ENCODE measurements at regions not wholly inside any gene's neighbourhood (a gene's known extent, or its start where the extent isn't known, plus 50 kb on each side); places are given as distances from the start of the nearest gene placed in this dataset.

DNA sequence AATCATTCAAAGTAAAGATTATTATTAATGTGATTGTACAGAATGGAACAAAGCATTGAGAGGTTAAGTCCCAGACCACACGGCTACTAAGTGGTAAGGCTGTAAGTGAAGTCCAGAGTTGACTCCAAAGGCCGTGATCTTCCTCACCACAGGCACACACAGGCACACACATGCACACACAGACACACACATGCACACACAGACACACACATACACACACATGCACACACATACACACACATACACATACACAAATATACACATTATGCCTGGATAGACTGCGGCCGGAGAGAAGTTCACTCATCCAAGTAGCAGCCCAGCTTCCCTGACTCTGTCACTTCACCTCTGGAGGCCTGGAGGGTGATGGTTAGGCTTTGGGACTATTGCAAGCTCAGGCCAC, 121.9 kb downstream of the HLX start:
- no peak for DNase-seq
- ChIA-PET POLR2A (no interaction called here), CTCF (interaction anchor here (0.8 kb wide), 1 partner anchor 202 kb away, joined by 3 read pairs; no protein-coding TSS in a partner anchor)
- Histone ChIP-seq H3K4me2 (no peak overlapping the region), H4K20me1 (ENCODE audit: insufficient read depth) (no peaks in the 10 kb centered on the region), H3K9me3 (no peaks in the 10 kb centered on the region), H3K9ac (no peak overlapping the region), H3K79me2 (ENCODE audit: insufficient read depth) (no peaks in the 10 kb centered on the region), H3F3A (replicated peaks; ENCODE audit: insufficient read depth) (no peaks in the 10 kb centered on the region), H3K36me3 (replicated peaks in 1 of 2; ENCODE audit: control insufficient read depth in 1 of 2, insufficient read depth in 2 of 2, low read length in 1 of 2) (no peaks in the 10 kb centered on the region), H3K9me2 (no peaks in the 10 kb centered on the region), H3K4me3 (ENCODE audit: low read depth in 2 of 2, low read length in 1 of 2) (no peak overlapping the region), H2AFZ (ENCODE audit: low read depth) (no peak overlapping the region), H3K27me3 (ENCODE audit: insufficient read depth) (no peaks in the 10 kb centered on the region), H3K27ac (ENCODE audit: low read depth in 2 of 2, low read length in 1 of 2) (no peak overlapping the region), H3K4me1 (ENCODE audit: control insufficient read depth in 1 of 2, insufficient read depth in 2 of 2, low read depth in 1 of 2, low read length in 1 of 2) (no peaks in the 10 kb centered on the region)
- TF ChIP-seq, protein P1, sequence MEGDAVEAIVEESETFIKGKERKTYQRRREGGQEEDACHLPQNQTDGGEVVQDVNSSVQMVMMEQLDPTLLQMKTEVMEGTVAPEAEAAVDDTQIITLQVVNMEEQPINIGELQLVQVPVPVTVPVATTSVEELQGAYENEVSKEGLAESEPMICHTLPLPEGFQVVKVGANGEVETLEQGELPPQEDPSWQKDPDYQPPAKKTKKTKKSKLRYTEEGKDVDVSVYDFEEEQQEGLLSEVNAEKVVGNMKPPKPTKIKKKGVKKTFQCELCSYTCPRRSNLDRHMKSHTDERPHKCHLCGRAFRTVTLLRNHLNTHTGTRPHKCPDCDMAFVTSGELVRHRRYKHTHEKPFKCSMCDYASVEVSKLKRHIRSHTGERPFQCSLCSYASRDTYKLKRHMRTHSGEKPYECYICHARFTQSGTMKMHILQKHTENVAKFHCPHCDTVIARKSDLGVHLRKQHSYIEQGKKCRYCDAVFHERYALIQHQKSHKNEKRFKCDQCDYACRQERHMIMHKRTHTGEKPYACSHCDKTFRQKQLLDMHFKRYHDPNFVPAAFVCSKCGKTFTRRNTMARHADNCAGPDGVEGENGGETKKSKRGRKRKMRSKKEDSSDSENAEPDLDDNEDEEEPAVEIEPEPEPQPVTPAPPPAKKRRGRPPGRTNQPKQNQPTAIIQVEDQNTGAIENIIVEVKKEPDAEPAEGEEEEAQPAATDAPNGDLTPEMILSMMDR (IDR thresholded peaks at IDR 0.05) = no peak
- TF ChIP-seq FOXM1 (IDR thresholded peaks at IDR 0.05; ENCODE audit: low read depth) = no peak
- no peak for TF ChIP-seq RCOR1 (IDR thresholded peaks at IDR 0.05; ENCODE audit: low read length)
- TF ChIP-seq GABPA (IDR thresholded peaks at IDR 0.05; ENCODE audit: low read depth) = no peak
- no peak for TF ChIP-seq POLR2AphosphoS5 (IDR thresholded peaks at IDR 0.05; ENCODE audit: low read depth, low read length)
- no peak for TF ChIP-seq JUND (IDR thresholded peaks at IDR 0.05)
- TF ChIP-seq, protein P2, sequence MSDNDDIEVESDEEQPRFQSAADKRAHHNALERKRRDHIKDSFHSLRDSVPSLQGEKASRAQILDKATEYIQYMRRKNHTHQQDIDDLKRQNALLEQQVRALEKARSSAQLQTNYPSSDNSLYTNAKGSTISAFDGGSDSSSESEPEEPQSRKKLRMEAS (IDR thresholded peaks at IDR 0.05; ENCODE audit: low read depth) = no peak
- TF ChIP-seq SIN3A (IDR thresholded peaks at IDR 0.05; ENCODE audit: borderline replicate concordance, low read depth, low read length) = no peak
- no peak for TF ChIP-seq NFIC (IDR thresholded peaks at IDR 0.05; ENCODE audit: borderline replicate concordance)
- 83% methylated on average over 4 of the region's 4 CpGs for WGBS (ENCODE audit: low lambda C conversion rate)

DNA sequence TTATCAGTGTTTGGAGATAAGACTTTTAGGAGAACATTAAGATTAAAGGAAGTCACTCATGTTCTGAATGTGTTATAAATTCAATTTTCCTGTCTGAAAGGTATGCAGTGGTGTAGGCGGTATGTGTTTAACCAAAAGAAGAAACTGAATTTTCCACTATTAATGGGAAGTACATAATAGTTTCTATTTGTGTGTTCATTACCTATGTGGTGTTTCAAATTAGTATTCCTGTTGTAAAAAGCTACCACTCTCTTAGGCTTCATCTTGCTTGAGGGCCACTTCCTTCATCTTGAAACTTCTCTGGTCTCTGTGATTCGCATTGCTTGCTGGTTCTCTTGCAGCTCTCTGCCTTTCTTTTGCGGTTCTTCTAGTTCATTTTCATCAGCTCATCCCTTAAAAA, 123.4 kb downstream of the HLX start:
- H3K36me3 ChIP-seq (replicated peaks in 1 of 2; ENCODE audit: control insufficient read depth in 1 of 2, insufficient read depth in 2 of 2, low read length in 1 of 2) = no peaks in the 10 kb centered on the region
- H3K9me2 ChIP-seq = no peaks in the 10 kb centered on the region
- POLR2A ChIA-PET = no interaction called here
- H3K9ac ChIP-seq = no peak overlapping the region
- DNase-seq = no peak
- no peak overlapping the region for H2AFZ ChIP-seq (ENCODE audit: low read depth)
- H3K4me2 ChIP-seq = no peak overlapping the region
- H3K79me2 ChIP-seq (ENCODE audit: insufficient read depth) = no peaks in the 10 kb centered on the region
- H3F3A ChIP-seq (replicated peaks; ENCODE audit: insufficient read depth) = no peaks in the 10 kb centered on the region
- H3K4me1 ChIP-seq (ENCODE audit: control insufficient read depth in 1 of 2, insufficient read depth in 2 of 2, low read depth in 1 of 2, low read length in 1 of 2) = no peaks in the 10 kb centered on the region
- H3K27me3 ChIP-seq (ENCODE audit: insufficient read depth) = no peaks in the 10 kb centered on the region
- CTCF ChIA-PET = interaction anchor here (0.8 kb wide), 1 partner anchor 201 kb away, joined by 3 read pairs; no protein-coding TSS in a partner anchor
- no peak overlapping the region for H3K27ac ChIP-seq (ENCODE audit: low read depth in 2 of 2, low read length in 1 of 2)
- no peaks in the 10 kb centered on the region for H4K20me1 ChIP-seq (ENCODE audit: insufficient read depth)
- H3K4me3 ChIP-seq (ENCODE audit: low read depth in 2 of 2, low read length in 1 of 2) = no peak overlapping the region
- no peaks in the 10 kb centered on the region for H3K9me3 ChIP-seq
- 86% methylated on average over 3 of the region's 3 CpGs for WGBS (ENCODE audit: low lambda C conversion rate)
- TF ChIP-seq TCF12 (IDR thresholded peaks at IDR 0.05) (no peak), JUND (IDR thresholded peaks at IDR 0.05) (no peak), NFIC (IDR thresholded peaks at IDR 0.05; ENCODE audit: borderline replicate concordance) (no peak), FOSL2 (IDR thresholded peaks at IDR 0.05; ENCODE audit: borderline replicate concordance, low read depth) (no peak), GABPA (IDR thresholded peaks at IDR 0.05; ENCODE audit: low read depth) (no peak), TAF1 (IDR thresholded peaks at IDR 0.05; ENCODE audit: borderline replicate concordance, low read depth, low read length) (no peak)
